HG03457 (cell line): ENCODE measurements at regions not wholly inside any gene's neighbourhood (a gene's known extent, or its start where the extent isn't known, plus 50 kb on each side); places are given as distances from the start of the nearest gene placed in this dataset.

ENCODE experiments used
- ATAC-seq: cut with Tn5 transposase; IDR thresholded peaks from one replicate; pipeline ENCODE4 v1.9.1; 2021; ENCODE audit warnings: moderate number of reproducible peaks; ENCODE audit not compliant: unreplicated experiment

- no peak for ATAC-seq
Observed at GRCh38 chrX:5829469-5829868, 399.2 kb downstream of the NLGN4X start.

- no peak for ATAC-seq
Observed at GRCh38 chrX:5829060-5829459, 399.6 kb downstream of the NLGN4X start.

DNA sequence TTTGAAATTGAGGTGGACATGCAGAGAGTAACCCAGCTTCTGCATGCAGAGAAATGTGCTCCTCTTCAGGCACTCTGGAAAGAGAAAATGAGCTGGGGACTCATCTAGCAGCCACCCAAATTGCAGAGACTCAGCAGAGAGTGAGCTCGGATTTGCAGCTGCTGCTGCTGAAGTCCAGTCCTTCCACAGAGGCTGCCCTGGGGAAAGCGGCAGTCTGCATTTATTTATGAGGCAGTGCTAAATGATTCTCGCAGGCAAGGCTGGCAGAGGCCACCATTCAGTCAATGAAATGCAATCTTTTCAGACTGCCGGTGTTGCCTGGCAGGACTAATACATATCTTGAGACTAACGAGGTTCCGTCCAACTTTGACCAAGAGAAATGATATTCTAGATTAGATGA is 404.8 kb downstream of the NLGN4X start:
- ATAC-seq: no peak

DNA sequence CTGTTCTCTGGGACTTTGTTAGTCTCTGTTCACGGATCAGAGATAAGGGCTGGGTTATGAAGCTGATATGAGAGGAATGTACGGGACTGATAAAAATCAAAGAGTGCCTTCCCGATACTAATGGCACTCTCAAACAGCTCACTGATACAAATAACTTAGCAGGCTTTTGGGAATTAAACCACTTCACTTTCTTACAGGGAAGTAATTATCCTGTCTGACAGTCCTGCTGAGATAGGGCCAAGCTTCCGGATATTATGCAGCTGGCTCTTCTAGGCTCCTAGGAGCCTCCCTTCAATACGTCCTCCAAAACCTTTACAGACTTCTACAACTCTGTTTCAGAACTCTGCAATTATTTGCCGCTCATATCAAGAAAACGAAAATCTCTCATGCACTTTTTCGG is 418.0 kb downstream of the NLGN4X start:
- ATAC-seq: no peak

- ATAC-seq: no peak
Observed at GRCh38 chrX:5807181-5807580, 421.5 kb downstream of the NLGN4X start.

GRCh38 chrX:5802391-5802790 is 426.3 kb downstream of the NLGN4X start:
- ATAC-seq: no peak

GRCh38 chrX:5791721-5792120 is 436.9 kb downstream of the NLGN4X start:
- ATAC-seq: no peak

DNA sequence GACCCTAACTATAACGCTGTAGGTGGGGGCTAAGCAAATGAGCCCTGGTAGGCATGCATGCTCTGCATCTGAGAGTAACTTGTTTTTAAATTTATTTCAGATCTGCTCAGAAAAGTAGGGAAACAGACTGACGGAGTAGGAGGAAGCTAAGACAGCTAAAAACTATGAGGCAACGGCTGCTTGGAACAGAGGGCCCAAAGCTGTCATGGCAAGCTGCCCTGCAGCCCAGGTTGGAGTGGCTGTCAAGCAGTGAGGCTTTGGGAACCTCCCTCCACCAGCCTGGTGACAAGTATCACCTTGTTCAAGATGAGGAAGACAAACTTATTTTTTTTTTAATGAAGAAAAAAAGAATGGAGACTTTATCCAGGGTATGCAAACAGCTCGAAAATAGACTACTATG is 439.8 kb downstream of the NLGN4X start:
- ATAC-seq: no peak

GRCh38 chrX:5780821-5781220 is 447.8 kb downstream of the NLGN4X start:
- no peak for ATAC-seq

DNA sequence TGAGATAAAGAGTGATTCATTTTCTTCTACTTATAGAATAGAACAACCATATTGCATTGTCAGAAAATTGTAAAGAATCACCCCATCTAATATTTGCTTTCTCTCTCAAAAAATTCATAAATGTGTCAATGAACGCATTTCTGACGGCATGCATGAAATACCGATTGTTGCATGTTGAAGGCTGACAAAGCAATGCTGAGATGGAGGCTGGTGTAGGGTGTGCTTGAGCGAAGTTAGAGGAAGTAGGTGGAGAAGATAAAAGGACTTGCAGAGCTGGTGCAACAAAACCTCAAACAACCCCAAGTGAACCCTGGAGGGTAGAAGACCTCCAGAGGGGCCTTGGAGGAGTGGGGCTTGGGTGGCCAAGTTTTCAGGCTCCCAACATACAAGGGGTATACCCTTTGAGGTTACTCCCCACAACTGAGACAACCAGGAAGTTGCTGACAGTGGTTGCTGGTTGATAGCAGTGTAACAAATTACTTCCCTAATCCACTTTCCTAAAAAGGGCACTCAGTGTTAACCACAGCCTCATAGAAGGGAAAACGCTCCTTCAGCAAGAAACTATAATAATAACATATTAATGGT is 452.7 kb downstream of the NLGN4X start:
- no peak for ATAC-seq

DNA sequence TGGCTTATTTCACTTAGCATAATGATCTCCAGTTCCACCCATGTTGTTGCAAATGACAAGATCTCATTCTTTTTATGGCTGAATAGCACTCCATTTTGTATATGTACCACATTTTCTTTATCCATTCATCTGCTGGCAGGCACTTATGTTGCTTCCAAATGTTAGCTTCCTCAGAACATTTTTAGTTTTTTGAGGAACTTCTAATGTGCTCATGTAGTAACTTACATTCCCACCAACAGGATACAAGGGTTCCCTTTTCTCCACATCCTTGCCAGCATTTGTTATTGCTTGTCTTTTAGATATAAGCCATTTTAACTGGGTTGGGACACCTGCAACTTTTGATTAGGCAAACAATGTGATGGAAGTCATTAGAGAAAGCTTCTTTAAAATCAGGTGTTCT is 454.2 kb downstream of the NLGN4X start:
- ATAC-seq: no peak

DNA sequence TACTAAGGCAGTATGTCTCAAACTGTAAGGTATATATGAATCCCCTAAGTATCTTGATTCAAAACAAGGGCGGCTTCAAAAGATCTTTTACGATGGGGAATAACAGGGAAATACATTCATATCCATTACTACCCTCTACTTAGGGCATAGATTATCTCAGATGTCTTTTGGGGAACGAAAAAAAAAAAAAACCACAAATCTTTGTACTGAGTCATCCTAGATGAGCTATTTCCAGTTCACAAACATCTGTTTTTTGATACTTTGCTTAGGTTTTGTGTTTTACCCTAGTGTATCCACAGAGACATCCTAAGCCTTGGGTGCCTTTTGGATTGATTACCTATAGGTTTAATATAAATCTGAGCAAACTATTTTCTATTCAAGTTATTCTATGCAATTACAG is 457.2 kb downstream of the NLGN4X start:
- no peak for ATAC-seq

DNA sequence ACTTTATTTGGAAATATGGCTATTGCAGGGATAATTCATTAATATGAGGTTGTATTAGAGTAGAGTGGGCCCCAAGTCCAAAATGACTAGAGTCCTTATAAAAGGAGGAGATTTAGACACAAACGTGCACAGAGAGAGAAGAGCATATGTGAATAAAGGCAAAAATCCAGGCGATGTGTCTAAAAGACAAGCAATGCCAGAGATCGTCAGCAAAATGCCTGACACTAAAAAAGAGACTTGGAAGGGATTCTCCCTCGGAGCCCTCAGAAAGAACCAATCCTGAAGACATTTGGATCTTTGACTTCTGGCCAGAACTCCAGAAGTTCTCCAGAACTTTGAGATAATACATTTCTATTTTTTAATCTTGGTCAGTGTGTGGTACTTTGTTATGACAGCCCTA is 472.1 kb downstream of the NLGN4X start:
- ATAC-seq: no peak

- no peak for ATAC-seq
Observed at GRCh38 chrX:5753291-5753690, 475.4 kb downstream of the NLGN4X start.

DNA sequence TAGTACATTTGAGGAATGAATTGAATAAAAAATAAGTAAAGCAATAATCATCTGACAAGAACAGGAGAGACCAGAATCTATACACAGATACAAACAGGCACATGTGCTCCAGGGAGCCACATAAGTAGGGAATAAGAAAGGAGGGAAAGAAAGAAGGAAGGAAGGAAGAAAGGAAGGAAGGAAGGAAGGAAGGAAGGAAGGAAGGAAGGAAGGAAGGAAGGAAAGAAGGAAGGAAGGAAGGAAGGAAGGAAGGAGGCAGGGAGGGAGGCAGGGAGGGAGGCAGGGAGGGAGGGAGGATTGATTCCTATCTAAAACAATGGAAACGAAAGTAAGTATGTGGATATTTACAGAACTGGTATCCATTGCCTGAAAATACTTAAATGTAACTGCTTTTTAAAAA is 475.8 kb downstream of the NLGN4X start:
- ATAC-seq: no peak

DNA sequence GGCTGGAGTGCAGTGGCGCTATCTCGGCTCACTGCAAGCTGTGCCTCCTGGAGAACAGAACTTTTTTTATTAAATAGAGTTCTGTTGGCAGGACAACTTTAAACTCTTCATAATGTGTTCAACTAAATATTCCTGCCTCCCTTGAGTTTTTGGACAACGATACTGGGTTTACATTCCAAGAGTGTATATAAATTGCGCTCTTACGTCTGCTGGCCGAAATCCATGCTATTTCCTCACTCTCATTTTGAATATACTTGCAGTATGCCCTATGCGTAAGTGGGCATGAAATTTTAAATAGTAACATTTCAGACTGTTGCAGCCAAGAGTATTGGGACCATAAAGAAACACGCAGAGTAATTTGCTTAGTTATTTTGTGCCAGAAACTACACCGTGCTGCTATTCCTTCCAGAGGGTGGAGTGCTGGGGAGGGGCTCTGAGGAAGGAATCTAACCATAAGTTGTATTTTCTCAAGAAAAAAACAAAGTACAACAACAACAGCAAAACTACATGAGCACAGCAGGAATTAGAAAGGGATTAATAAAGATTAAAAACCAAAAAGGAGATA is 480.0 kb downstream of the NLGN4X start:
- ATAC-seq: no peak

- ATAC-seq: no peak
Observed at GRCh38 chrX:5746231-5746630, 482.4 kb downstream of the NLGN4X start.

DNA sequence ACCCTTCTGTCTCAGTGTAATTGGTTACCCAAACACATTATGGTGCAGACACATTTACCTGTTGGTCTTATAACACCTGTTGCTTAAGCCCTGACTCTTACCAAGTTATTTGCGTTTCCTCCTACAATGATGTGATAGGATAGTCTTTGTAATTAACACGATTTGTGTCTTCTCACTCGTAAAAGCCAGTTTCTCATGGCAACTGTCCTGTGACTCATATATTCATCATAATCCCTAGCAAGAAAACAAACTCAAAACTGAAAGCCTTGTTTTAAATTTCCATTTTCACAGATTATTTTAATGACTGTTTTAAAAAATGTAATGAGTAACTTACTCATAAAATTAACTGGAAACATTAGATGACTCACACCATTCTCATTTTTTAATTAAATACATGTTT is 495.2 kb downstream of the NLGN4X start:
- ATAC-seq: no peak

GRCh38 chrX:5730556-5730955 is 498.1 kb downstream of the NLGN4X start:
- ATAC-seq: no peak

DNA sequence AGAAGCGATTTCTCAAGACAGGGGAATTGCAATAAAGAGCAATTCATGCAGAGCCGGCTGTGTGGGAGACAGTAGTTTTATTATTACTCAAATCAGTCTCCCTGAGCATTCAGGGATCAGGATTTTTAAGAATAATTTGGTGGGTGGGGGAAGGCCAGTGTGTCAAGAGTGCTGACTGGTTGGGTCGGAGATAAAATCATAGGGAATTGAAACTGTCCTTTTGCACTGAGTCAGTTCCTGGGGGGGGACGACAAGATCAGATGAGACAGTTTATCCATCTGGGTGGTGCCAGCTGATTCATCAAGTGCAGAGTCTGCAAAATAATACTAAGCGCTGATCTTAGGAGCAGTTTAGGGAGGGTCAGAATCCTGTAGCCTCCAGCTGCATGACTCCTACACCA is 502.4 kb downstream of the NLGN4X start:
- ATAC-seq: no peak

DNA sequence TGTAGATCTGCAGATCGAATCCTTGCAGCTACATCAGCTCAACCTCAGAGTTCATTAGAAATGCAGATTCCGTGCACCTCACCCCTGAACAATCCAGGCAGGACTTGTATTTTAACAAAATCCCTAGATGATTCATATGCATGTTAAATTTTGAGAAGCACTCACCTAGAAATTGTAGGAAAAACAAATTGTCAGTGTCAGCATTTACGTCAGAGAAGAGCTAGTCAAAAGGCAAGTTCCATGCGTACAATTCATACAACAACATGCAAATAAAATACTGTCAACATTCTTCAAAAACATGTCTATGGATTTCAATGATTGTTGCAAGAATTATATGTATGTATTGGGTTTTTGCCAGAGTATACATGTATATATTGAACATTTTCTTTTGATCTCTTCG is 504.5 kb downstream of the NLGN4X start:
- no peak for ATAC-seq

GRCh38 chrX:5718651-5719050 is 510.0 kb downstream of the NLGN4X start:
- no peak for ATAC-seq

- ATAC-seq: no peak
Observed at GRCh38 chrX:5716666-5717065, 512.0 kb downstream of the NLGN4X start.
